Astrocyte (in vitro differentiated cells and primary cell): ENCODE measurements at regions not wholly inside any gene's neighbourhood (a gene's known extent, or its start where the extent isn't known, plus 50 kb on each side); places are given as distances from the start of the nearest gene placed in this dataset.
A peak's percentile ranks its signal among the peaks of the same experiment; 100 is the strongest.

ENCODE experiments used
- DNase-seq: peaks from one replicate; pipeline ENCODE4 v3.0.0-alpha.2; 2010; ENCODE audit warnings: low read depth
- FAIRE-seq: peaks from 2 replicates; lab custom pipeline; 2011; peaks lifted over from hg19 to GRCh38; lab: Jason Lieb, UNC
- H2AFZ ChIP-seq: 2 replicates; pipeline ENCODE4 v1.6.0; 2012; ENCODE audit warnings: low read depth, low read length, inconsistent platforms
- H3K27ac ChIP-seq: 2 replicates; pipeline ENCODE4 v1.5.1; 2011; ENCODE audit warnings: low read depth, low read length, inconsistent platforms
- H3K27me3 ChIP-seq: 2 replicates; pipeline ENCODE4 v1.6.0; 2011; ENCODE audit warnings: low read length, inconsistent platforms; ENCODE audit not compliant: insufficient read depth
- H3K36me3 ChIP-seq: 2 replicates; pipeline ENCODE4 v1.5.1; 2011; ENCODE audit warnings: low read length, inconsistent platforms; ENCODE audit not compliant: insufficient read depth
- H3K4me1 ChIP-seq: 2 replicates; pipeline ENCODE4 v1.5.1; 2011; ENCODE audit warnings: low read length, inconsistent platforms; ENCODE audit not compliant: insufficient read depth
- H3K4me2 ChIP-seq: 2 replicates; pipeline ENCODE4 v1.6.0; 2012; ENCODE audit warnings: low read length, inconsistent platforms
- H3K4me3 ChIP-seq: 2 replicates; pipeline ENCODE4 v1.5.1; 2011; ENCODE audit warnings: low read depth, mild to moderate bottlenecking, low read length, inconsistent platforms; ENCODE audit not compliant: insufficient read depth
- H3K79me2 ChIP-seq: 2 replicates; pipeline ENCODE4 v1.6.0; 2012; ENCODE audit warnings: mild to moderate bottlenecking, low read length, inconsistent platforms; ENCODE audit not compliant: insufficient read depth
- H3K9ac ChIP-seq: 2 replicates; pipeline ENCODE4 v1.6.0; 2012; ENCODE audit warnings: mild to moderate bottlenecking, low read length, inconsistent platforms
- H3K9me3 ChIP-seq: 2 replicates; pipeline ENCODE4 v1.5.1; 2012; ENCODE audit warnings: low read depth, mild to moderate bottlenecking, low read length, inconsistent platforms; ENCODE audit not compliant: insufficient read depth
- H4K20me1 ChIP-seq: 2 replicates; pipeline ENCODE4 v1.6.0; 2012; ENCODE audit warnings: low read length, inconsistent platforms; ENCODE audit not compliant: insufficient read depth
- H3K27ac Mint-ChIP-seq: one replicate; pipeline ENCODE4 v1.8.0; 2021; ENCODE audit warnings: mild to moderate bottlenecking, mixed read lengths; ENCODE audit not compliant: unreplicated experiment
- H3K27me3 Mint-ChIP-seq: one replicate; pipeline ENCODE4 v1.8.0; 2021; ENCODE audit warnings: low read depth, mixed read lengths; ENCODE audit not compliant: unreplicated experiment
- H3K36me3 Mint-ChIP-seq: one replicate; pipeline ENCODE4 v1.8.0; 2021; ENCODE audit warnings: low read depth, mixed read lengths; ENCODE audit not compliant: unreplicated experiment
- H3K4me1 Mint-ChIP-seq: one replicate; pipeline ENCODE4 v1.8.0; 2021; ENCODE audit warnings: low read depth, mixed read lengths; ENCODE audit not compliant: unreplicated experiment
- H3K4me3 Mint-ChIP-seq: one replicate; pipeline ENCODE4 v1.8.0; 2021; ENCODE audit warnings: mild to moderate bottlenecking, moderate library complexity, mixed read lengths; ENCODE audit not compliant: unreplicated experiment
- H3K9me3 Mint-ChIP-seq: one replicate; pipeline ENCODE4 v1.8.0; 2021; ENCODE audit warnings: mild to moderate bottlenecking, mixed read lengths; ENCODE audit not compliant: unreplicated experiment
- CTCF ChIP-seq: IDR thresholded peaks from 2 replicates; pipeline ENCODE4 v1.5.1; 2011; ENCODE audit warnings: low read depth, mild to moderate bottlenecking, inconsistent platforms, low read length, moderate library complexity; ENCODE audit not compliant: insufficient read depth
- EZH2 ChIP-seq: IDR thresholded peaks from 2 replicates; pipeline ENCODE4 v1.6.1; 2012; ENCODE audit warnings: mild to moderate bottlenecking, low read length, inconsistent platforms; ENCODE audit not compliant: insufficient read depth

DNA sequence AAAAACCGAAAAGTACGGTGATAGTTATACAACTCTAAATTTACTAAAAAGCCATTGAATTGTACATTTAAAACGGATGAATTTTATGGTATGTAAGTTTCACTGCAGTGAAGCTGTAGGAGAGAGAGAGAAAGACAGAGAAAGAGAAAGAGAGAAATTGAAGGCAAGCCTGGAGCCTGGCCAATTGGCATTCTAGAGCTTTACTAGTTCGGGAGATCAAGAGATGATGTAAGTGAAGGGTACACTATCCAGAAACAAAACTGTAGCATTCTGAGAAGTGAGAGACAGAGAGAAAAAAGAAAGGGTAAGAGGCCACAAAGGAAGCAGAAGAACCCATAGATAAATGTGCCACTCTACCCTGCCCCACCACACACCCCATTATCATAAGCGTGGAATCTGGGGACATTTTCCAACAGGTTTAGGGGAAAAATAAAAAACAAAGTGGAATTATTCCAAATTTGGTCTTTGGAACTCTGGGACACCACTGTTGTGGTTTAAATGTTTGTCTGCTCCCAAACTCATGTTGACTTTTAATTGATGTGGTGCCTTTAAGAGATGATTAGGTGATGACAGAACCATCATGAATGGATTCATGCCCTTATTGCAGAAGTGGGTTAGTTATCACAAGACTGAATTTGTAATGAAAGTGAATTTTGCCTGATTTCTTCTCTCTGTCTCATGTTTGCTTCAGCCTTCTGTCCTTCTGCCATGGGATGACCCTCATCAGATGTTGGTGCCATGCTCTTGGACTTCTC lies 123.0 kb upstream of the PLS3 start:
- no peaks in the 10 kb centered on the region for H3K9me3 Mint-ChIP-seq

DNA sequence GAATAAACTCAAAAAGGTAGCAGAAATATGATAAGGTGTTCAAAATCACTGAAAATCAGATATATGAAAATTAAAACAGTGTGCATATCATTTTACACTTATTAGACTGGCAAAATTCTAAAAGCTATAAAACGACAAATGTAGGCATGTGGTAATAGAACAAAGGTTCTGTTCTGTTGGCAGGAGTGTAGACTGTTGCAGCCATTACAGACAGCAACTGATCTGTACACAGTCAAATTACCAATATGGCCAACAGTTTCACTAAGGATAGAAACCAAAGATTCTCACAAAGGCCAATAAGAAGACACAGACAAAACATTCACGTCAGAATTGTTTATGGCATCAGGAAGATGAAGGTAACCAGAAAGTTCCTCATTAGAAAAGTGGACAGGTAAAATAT lies 112.8 kb upstream of the PLS3 start:
- H3K4me3 Mint-ChIP-seq: no peak overlapping the region
- no peak overlapping the region for H3K4me3 ChIP-seq
- no peak overlapping the region for H3K27ac Mint-ChIP-seq
- no peaks in the 10 kb centered on the region for H3K27me3 ChIP-seq
- H3K79me2 ChIP-seq: no peaks in the 10 kb centered on the region
- H3K4me2 ChIP-seq: no peak overlapping the region
- H3K9ac ChIP-seq: no peak overlapping the region
- no peaks in the 10 kb centered on the region for H3K9me3 ChIP-seq
- FAIRE-seq (no peak), DNase-seq (no peak)
- no peaks in the 10 kb centered on the region for H3K4me1 Mint-ChIP-seq
- no peaks in the 10 kb centered on the region for H3K36me3 ChIP-seq
- H3K27ac ChIP-seq: no peak overlapping the region
- H4K20me1 ChIP-seq: no peaks in the 10 kb centered on the region
- H2AFZ ChIP-seq: no peak overlapping the region
- TF ChIP-seq EZH2: no peak
- TF ChIP-seq CTCF: no peak
- H3K36me3 Mint-ChIP-seq: no peaks in the 10 kb centered on the region
- H3K27me3 Mint-ChIP-seq: no peaks in the 10 kb centered on the region
- H3K4me1 ChIP-seq: no peaks in the 10 kb centered on the region
- no peaks in the 10 kb centered on the region for H3K9me3 Mint-ChIP-seq

More for the DNA sequence above, 123.0 kb upstream of the PLS3 start:
- Histone ChIP-seq H3K79me2 (no peaks in the 10 kb centered on the region), H3K27me3 (no peaks in the 10 kb centered on the region), H3K4me2 (no peak overlapping the region), H3K36me3 (no peaks in the 10 kb centered on the region), H3K9ac (no peak overlapping the region), H3K4me3 (no peak overlapping the region), H3K4me1 (no peaks in the 10 kb centered on the region), H2AFZ (no peak overlapping the region), H4K20me1 (no peaks in the 10 kb centered on the region), H3K27ac (no peak overlapping the region), H3K9me3 (no peaks in the 10 kb centered on the region)
- DNase-seq (no peak), FAIRE-seq (peak; percentile 62)
- Mint-ChIP-seq H3K36me3 (no peaks in the 10 kb centered on the region), H3K4me3 (no peak overlapping the region), H3K27ac (no peak overlapping the region), H3K4me1 (no peaks in the 10 kb centered on the region), H3K27me3 (no peaks in the 10 kb centered on the region)
- TF ChIP-seq CTCF: no peak
- no peak for TF ChIP-seq EZH2

GRCh38 chrX:115449742-115450141 lies 111.2 kb upstream of the PLS3 start:
- FAIRE-seq (no peak), DNase-seq (peak; percentile 37)
- no peak overlapping the region for H3K27ac Mint-ChIP-seq
- no peaks in the 10 kb centered on the region for H3K9me3 ChIP-seq
- H3K4me3 ChIP-seq: no peak overlapping the region
- no peak overlapping the region for H3K9ac ChIP-seq
- TF ChIP-seq EZH2 (no peak), CTCF (no peak)
- H3K4me1 Mint-ChIP-seq: no peaks in the 10 kb centered on the region
- H3K4me2 ChIP-seq: no peak overlapping the region
- no peaks in the 10 kb centered on the region for H3K79me2 ChIP-seq
- H2AFZ ChIP-seq: no peak overlapping the region
- no peaks in the 10 kb centered on the region for H4K20me1 ChIP-seq
- no peaks in the 10 kb centered on the region for H3K36me3 Mint-ChIP-seq
- H3K27ac ChIP-seq: no peak overlapping the region
- H3K9me3 Mint-ChIP-seq: no peaks in the 10 kb centered on the region
- H3K27me3 ChIP-seq: no peaks in the 10 kb centered on the region
- H3K36me3 ChIP-seq: no peaks in the 10 kb centered on the region
- H3K4me3 Mint-ChIP-seq: no peak overlapping the region
- H3K4me1 ChIP-seq: no peaks in the 10 kb centered on the region
- no peaks in the 10 kb centered on the region for H3K27me3 Mint-ChIP-seq
